ENCODE measurements at regions not wholly inside any gene's neighbourhood (a gene's known extent, or its start where the extent isn't known, plus 50 kb on each side); places are given as distances from the start of the nearest gene placed in this dataset.
"Not testable (repeated sequence)": the region's sequence is repeated elsewhere in the genome, so short reads cannot be mapped to it uniquely, and the experiment has no call there.

DNA sequence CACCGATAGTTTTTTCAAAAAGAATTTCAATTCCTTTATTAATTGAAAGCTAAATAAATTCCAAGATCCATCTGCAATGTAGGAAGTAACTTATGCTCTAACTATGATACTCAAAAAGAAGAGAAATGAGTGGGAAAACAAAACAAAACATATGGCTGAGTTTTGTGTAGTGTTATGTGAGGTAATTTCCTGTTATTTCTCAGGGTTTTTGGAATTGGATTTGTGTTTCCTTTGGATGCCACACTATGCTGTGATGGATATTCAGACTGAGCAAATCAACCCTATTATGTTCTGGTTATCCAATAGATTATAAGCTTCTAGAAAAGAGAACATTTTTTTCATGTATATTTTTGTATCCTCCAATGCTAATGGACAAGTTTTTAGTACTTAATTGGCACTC, 73.4 kb upstream of the RAPGEF2 start:
- no peak for DNase-seq (ENCODE audit: extremely low read depth, low read depth)

DNA sequence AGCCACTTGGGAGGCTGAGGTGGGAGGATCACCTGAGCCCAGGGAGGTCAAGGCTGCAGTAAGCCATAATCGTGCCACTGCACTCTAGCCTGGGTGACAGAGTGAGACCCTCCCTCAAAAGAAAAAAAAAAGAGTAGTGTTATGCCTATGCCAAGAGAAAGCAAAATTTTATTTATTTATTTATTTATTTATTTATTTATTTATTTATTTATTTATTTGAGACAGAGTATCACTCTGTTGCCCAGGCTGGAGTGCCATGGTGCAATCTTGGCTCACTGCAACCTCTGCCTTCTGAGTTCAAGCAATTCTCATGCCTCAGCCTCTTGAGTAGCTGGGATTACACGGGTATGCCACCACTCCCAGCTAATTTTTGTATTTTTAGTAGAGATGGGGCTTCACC, 72.6 kb upstream of the RAPGEF2 start:
- DNase-seq (ENCODE audit: extremely low read depth, low read depth), result not testable (repeated sequence)

DNA sequence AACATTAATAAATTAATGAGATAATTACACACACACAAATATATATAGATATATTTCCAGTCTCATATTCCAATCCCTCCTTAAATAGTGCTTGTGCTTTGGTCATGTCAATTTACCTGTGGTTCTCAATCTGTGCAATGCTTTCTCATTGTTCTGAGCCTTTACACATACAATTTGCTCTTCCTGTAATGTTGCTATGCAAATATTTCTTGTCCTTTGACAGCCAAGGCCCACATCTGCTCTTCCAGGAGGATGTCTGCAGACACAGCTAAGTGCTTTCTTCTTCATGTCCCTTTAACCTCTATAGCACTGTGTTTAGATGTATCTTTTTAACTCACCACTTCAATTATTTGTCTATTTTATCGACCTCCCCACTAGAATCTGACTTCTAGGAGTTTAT, 67.3 kb upstream of the RAPGEF2 start:
- DNase-seq (ENCODE audit: extremely low read depth, low read depth), result no peak

DNA sequence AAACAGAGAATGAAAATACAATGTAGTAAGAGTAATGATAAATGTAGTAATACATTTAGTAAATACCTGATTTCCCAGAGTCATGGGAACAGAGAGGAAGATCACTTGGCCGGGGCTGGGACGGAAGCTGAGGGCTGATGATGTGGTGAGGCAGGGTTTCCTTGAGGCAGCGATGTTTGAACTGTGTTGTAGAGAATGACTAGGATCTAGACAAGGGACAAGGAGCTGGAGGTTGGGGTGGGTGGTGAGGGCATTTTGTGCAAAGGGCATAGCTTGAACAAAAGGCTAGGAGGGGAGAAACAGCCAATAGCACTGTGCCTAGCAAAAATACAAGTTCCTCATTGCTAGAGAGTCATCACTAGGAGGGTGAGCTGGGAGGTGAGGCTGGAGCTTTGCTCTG, 64.3 kb upstream of the RAPGEF2 start:
- DNase-seq (ENCODE audit: extremely low read depth, low read depth), result no peak

DNA sequence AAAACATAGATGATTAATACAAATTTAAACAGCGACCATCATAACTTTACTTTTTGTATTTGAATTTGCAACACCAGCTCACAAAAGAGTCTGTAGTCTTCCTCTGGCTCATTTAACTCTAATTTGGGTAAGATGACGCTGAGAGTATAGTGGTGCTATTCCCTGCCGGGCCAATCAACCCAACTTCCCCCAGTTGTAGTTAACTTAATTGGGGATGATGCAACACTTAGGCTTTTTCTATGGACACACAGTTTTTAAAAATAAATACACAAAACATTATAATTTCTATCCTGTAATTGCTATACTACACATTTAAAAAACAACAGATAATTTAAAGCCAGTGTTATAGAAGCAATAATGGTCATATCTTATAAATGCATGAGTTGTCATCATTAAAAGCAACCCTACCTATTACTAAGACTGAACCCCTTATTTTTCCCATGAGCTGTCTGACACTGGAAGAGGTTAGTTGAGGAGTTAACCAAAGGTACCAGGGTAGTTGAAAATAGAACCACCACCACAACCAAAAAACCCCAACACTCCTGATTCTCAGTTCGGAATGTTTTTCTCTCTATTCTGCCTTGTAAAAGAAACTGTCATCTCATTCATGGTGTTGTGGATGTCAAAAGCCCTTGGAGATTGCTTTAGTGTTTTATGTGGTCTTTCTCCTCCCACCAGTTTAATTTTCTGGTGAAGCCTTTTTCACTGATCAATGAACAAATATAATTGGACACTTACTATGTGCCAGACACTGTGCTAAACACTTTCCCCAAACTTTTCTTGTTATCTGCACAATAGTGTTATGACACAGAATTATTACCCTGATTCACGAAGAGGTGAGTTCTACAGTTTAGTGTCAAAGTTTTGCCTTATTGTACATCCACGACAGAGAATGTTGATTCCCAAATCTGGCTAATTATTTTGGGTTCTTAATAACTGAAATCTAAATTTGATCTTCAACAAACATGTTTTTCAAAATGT, 61.5 kb upstream of the RAPGEF2 start:
- no peak for DNase-seq (ENCODE audit: extremely low read depth, low read depth)

DNA sequence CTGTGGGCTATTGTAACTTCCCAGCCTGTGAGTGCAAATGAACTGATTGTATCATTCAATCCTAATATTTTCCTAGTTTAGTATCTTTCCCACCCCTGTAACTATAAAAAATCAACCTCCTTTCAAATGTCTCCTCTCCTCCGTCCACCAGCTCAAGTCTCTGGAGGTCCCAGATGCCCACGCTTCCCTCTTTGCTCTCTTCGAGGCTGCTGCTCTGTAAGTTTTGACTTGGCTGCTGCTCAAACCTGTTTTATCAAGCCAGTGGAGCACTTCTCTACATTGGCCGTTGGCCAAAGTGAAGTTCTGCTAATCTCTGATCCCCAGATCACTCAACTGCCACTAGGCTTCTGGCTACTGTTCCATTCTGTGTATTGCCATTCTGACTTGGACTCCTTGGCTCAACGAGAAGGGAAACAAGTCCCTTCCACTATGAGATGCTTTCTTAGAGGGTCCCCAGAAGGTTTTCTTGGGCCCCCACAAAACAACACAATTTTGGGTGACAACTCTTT, 60.7 kb upstream of the RAPGEF2 start:
- no peak for DNase-seq (ENCODE audit: extremely low read depth, low read depth)

DNA sequence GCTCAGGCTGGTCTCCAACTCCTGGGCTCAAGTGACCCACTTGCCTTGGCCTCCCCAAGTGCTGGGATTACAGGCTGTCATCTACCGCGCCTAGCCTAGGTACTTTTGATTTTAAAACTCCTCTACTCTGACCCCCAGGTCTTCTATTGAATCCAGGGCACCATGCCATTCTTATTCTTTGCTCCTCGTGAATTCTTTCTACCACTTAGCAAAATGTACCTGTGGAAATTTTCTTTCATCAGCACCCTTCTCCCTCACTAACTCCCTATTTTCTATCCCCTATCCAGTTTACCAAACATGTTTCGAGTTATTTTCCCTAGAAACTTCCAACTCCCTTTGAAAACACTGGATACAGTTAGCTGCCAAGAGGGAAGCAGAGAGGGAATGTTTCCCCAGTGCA, 60.0 kb upstream of the RAPGEF2 start:
- DNase-seq (ENCODE audit: extremely low read depth, low read depth), result no peak

DNA sequence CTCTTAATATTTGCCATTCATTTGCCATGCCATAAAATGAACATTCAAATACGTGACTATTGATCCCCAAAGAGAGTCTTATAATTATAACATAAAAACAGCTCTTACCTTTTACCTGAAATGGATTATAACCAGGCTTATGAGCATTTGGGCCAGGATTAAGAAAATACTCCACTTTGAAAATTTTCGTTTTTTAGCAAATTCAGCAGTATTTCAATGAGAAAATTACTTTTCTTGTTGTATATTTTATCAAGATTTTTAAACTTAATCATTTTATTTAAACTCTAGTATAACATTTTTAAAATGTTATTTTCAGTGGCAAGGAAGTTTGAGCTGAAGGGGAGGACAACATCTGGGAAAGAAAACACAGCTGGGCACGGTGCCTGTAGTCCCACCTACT, 59.0 kb upstream of the RAPGEF2 start:
- DNase-seq (ENCODE audit: extremely low read depth, low read depth), result no peak

DNA sequence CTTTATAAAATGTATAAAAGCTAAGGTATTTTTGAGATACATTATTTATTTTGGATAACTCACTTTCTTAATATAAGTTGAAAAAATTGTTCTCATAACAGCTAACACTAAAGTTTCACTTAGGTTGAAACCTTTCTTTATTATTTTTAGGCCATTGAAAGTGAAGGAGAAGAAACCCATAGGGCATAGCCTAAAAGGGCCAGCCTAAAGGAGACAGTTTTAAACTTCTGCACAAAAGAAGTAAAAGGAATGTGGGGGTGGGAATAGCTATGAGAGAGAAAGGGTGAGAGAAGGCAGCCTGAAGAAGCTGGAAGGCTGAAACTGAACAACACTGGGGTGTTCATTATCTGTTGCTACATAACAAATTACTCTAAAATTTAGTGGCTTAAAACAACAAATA, 57.6 kb upstream of the RAPGEF2 start:
- no peak for DNase-seq (ENCODE audit: extremely low read depth, low read depth)

DNA sequence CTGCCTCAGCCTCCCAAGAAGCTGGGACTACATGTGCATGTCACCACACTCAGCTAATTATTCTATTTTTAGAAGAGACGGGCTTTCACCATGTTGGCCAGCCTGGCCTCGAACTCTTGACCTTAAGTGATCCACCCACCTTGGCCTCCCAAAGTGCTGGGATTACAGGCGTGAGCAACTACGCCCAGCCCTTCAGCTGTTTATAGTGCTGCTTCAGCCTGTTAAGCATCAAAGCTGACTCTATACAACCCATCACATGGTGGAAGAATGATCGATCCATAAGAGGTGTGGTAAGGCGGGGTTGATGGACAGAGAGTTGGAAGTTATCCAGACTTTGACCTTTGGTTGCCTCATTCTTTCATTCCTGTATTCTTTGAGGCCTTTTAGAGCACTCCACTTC, 56.2 kb upstream of the RAPGEF2 start:
- DNase-seq (ENCODE audit: extremely low read depth, low read depth), result no peak

DNA sequence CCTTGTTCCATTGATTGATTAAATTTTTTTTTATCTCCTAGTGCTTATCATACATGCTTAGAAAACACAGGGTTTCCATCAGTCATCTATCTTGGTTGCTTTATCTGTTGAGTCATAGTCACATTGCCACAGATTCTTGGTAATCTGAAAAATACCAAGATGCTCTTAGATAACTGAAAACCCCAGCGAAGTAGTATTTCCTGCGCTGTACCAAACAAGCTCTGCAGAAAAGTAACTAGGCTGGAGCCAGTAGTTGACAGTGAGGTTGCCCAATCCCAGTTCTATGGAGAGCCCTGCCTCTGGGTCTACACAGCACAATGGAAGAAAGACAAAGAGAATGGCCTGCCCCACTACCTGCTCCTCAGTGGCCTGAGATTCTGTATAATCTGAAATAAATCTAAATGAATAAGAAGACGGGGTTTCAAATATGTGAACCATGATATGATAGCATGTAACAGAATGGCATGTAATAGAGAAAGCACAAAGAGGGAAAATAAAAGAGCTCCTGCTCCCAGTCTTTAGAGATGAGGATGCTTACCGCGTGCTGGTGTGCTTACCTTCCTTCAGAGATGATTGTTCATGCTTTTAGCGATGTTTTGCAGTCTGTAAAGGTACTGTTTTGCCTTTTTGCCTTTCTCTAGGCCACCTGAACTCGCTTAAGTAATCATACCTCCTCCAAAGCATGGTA, 55.3 kb upstream of the RAPGEF2 start:
- DNase-seq (ENCODE audit: extremely low read depth, low read depth), result no peak

DNA sequence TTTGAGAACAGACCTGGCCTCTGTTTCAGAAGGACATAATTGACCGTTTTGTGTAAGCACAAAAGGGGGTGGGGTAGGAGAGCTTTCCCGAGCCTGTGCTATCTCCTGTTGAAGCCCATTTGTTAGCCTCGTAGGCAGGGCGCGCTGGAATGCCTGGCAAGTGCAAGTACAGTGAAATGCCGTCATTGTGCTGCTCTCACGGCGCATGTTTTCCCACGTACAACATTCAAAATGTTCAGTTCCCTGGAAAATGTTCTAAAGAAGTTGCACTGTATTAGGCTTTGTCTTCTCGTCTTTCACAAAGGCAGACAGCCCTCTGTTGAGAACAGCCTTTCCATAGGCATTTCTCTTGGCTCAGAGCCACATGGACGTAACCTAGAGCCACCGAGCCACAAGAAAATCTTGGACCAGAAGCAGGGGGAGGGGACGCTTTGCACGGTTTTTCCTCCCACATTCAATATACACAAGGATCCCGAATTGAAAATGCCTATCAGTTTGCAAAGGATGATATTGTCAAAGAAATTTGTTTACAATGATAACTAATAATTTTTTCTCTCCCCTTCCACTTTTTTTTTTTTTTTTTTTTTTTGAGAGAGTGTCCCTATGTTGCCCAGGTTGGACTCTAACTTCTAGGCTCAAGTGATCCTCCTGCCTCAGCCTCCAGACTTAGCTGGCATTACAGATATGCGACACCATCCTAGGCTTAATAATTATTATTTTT, 54.6 kb upstream of the RAPGEF2 start:
- DNase-seq (ENCODE audit: extremely low read depth, low read depth), result peak; percentile 64

DNA sequence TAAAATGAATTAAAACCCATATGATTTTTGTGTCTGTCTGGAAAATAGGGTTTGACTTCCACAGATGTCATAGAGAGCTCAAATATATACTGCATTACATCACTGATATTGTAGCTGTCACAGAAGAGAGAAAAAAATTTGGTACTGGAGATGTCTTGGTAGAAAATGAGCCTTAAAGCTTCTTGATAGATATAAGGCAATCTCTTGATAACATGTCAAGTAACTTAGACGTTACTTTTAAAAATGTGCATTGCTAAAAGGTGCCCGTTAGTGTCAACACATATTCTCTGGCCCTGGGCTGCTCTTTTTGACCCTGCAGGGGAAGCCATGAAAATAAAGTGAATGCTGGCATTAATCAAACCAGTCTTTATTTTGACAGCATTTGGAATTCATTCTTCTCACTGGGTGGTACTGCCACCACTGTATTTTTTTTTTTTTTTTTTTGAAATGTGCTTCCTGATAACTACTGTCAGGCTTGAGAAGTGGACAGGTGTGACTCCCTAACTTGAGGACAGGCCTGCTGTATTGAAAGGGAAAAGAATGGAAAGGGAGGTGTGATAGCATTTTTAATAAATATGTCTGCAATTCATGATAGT, 53.0 kb upstream of the RAPGEF2 start:
- no peak for DNase-seq (ENCODE audit: extremely low read depth, low read depth)

DNA sequence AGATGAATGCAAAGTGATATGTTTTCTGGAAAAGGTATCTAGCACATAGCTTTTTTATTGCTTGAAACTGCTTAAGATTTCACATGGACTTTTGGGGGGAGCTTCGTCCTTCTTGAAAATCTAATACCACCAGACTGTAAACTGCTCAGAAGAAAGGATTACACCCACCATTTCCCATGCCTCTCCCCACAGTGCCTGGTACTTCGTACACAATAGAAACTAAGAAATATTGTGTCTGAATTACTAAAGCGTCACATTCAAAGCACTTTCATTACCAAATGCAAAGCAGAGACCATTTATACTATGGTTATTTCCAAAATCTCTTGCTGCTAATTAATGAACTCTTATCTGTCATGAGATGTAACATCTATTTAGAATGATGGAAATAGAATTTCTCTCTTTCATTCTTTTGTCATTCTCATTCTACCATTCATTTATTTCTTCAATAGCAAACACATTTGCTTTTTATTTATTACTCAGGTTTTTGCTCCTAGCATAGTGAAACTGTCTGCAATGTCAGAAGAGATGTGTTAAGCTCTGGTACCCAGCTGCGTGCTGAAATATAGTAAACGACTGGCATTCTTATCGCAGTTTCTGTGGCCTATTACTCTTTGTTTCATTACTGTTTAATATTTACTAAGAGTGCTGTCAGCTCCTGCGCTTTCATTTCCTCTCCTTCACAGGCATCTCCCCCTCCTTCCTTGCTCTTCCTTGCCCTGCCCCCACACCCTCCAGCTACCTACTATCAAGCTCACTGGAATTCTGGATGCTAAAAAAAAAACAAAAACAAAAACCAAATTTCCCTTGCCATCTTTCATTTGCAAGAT, 51.4 kb upstream of the RAPGEF2 start:
- no peak for DNase-seq (ENCODE audit: extremely low read depth, low read depth)

DNA sequence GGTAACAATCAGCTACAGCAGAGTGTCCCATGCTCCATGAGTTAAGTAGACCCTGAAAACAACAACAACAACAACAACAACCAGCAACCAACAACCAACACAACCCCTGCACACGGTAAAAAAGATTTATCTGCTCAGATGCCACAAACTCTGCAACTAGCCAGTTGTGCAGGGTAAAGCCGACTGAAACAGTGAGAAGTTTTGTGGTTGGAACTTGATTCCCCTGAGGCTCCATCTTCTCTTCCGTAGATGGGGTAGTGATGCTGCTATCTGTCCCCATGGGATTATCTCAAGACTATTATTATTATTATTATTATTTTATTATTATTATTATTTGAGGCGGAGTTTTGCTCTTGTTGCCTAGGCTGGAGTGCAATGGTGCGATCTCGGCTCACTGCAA, 50.6 kb upstream of the RAPGEF2 start:
- no peak for DNase-seq (ENCODE audit: extremely low read depth, low read depth)

All from NCI-H460 (cell line).